GM21786 (cell line): ENCODE measurements at regions not wholly inside any gene's neighbourhood (a gene's known extent, or its start where the extent isn't known, plus 50 kb on each side); places are given as distances from the start of the nearest gene placed in this dataset.

Experiments used
- ATAC-seq: cut with Tn5 transposase; IDR thresholded peaks from one replicate; pipeline ENCODE4 v1.9.1; 2021; ENCODE audit not compliant: unreplicated experiment

DNA sequence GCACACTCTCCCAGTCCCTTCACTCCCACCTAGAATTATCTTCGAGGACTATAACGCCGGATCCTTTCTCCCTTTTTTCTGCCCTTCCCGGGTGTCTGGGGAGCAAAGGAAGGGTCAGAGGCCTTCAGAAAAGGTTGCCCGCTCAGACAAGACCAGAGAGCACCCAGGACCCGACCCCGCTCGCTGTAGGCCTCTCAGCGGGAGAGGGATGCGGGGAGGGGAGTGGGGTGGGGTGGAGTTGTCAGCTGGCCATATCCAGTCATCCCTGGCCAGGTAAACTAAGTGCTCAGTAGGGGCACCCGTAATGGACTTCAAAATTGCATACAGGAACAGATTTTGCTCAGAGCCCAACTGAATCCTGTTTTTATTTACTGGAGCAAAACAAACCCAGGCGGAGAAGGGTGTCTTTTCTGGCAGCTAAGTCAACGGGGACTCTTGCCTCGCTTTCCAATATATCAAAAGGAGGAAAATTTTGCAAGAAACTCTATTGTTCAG, 65.0 kb downstream of the NOL4 start:
- ATAC-seq, result no peak

GRCh38 chr18:34158881-34159690, 65.6 kb downstream of the NOL4 start:
- peak; percentile 42 for ATAC-seq

GRCh38 chr18:34153711-34154110, 71.0 kb downstream of the NOL4 start:
- peak; percentile 67 for ATAC-seq

- no peak for ATAC-seq
These were observed 93.7 kb downstream of the NOL4 start for GRCh38 chr18:34131006-34131405.

DNA sequence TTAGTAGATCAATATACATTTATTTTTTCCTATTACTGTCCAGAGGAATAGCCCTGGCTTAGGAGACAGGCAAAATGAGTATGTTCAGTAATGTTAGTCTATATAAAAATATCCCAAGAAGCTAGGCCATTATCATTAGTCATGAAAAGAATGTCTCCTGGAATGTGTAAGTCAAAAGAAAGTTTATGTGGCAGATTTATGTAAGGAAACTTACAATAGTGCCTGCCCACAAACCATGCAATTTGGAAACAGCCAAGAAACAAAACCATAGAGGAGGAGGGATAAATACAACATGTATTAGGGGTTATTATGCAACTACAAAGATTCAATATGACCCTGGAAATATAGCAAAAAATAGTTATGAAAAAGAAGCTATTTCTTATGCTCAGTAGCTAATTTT, 96.3 kb downstream of the NOL4 start:
- no peak for ATAC-seq

- no peak for ATAC-seq
These were observed 98.6 kb downstream of the NOL4 start for GRCh38 chr18:34126121-34126520.

- peak; percentile 89 for ATAC-seq
These were observed 101.9 kb downstream of the NOL4 start for GRCh38 chr18:34122724-34123334.

DNA sequence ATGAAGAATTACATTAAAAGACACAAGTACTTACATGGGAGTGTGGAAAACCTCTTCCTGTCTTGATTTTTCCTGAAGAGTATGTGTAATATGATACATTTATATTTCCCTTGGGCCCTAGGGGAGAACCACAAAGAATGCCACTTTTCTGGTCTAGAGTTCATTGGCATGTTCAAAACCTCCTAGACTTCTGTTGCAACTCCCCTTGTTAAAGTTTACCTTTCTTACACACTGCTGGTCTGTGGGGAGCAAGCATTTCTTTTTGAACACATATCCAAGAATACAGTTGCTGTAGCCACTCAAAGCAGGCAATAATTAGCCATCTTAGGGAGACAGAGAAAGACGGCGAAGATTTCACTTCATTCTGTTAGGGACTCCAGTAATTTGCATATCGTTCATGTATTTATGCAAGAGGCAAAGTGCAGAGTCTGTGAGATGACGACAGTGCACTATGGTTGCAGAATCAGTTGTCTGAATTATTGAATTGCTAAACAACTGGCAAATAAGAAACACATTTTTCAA, 103.5 kb downstream of the NOL4 start:
- no peak for ATAC-seq

- ATAC-seq, result no peak
These were observed 104.4 kb downstream of the NOL4 start for GRCh38 chr18:34120294-34120693.

GRCh38 chr18:34117319-34117718, 107.4 kb downstream of the NOL4 start:
- no peak for ATAC-seq

DNA sequence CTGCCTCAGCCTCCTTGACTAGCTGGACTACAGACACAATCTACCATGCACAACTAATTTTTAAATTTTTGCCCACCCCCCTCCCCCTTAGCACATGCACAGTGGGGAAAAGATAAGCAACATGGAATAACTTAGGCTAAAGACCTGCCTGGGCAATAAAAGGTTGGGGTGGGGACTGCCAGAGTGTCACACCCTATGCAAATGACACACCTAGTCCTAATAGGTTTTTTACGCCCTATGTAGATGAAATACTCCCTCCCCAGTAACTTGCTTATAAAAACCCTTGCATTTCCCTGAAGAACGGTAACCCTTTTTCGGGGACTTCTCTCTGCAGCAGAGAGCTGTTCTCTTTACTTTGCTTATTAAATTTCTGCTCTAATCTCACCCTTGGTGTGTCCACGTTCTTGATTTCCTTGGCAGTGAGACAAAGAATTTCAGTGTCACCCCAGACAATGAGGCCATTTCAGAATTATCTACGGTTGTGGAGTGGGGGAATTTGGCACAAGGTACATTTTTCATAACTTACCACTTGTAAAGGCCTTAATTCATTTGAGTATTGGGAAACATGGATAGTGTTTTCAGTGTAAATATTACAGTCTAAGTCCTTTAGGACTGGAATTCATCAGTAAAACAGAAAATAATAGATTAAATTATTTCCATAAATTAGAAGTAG, 109.2 kb downstream of the NOL4 start:
- ATAC-seq, result no peak

- no peak for ATAC-seq
These were observed 109.7 kb downstream of the NOL4 start for GRCh38 chr18:34114996-34115395.

DNA sequence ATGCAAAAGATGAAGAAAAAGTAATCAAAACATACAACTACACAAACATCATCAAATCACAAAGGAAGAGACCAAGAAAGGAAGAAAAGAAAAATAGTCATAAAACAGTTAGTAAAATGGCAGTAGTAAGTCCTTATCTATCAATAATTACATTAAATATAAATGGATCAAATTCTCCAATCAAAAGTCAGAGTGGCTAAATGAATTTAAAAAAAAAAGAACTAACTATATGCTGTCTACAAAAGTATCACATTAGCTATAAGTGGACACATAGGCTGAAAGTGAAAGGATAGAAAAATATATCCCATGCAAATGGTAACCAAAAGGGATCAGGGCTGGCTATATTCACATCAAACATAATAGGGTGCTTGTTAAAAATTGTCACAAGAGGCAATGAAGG, 116.5 kb downstream of the NOL4 start:
- ATAC-seq, result no peak

DNA sequence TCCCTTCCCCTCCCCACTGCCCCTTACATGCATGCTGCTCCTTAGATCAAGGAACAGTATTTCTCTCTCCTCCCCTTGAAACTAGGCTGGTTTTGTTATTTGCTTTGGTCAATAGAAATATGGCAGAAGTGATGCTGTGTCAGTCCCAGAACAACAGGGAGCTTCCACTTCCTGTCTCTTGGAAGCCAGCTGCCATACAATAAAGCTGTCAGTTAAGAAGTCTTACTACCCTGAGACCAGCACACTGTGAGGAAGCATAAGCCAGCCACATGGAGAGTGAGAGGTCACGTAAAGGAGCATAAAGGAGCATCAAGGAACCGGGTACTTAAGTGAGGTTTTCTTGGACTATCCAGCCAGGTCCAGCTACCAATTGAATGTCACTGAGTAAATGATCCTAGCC, 126.6 kb downstream of the NOL4 start:
- ATAC-seq, result no peak

DNA sequence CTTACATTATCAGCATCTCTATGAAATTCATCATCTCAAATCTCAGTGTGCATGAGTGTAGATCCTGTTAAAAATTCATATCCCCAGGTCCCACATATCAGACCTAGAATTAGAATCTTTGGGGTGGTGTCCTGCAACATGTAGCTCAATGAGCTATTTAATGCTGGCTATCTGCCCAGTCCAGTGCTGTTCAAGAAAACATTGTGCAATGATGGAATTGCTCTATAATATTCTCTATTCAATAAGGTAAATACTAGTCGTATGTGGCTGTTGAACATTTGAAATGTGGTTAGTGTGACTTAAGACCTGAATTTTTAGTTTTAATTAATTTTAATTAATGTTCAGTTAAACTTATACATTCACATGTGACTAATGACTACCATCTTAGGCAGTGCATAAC, 127.4 kb downstream of the NOL4 start:
- no peak for ATAC-seq

DNA sequence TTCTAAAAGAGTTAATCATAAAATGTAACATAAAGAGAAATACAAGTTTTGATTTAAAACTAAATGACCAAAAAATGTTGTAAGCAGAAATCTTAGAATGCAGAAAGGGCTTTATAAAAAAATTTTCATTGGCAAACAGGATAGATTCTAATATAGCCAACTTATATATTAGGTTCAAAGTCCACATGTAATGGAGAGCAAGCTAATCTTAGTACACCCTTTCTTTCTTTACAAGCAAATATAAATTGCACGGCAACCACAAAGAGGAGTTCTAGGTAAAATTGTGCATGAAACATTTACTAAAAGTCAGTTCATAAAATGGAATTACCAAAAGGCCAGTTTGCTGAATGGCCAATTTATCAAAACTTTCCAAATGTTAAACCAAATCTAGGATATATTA, 130.6 kb downstream of the NOL4 start:
- ATAC-seq, result no peak

DNA sequence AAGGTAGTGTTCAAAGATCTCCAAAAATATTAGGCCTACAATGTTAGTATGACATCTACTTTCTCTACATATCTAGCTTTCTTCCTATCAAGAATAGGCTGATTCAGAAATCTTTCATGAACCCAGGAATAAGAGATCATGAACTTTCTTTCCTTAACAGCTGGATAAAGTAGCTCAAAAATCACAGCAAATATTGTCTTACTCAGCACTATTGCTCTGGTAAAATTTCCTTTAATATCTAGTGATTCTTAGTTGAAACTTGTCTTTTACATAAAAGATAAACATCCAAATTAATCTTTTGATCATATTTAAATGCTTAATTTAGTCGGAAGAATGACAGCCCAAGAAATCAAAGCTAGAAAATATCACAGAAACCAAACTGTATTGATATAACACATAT, 131.9 kb downstream of the NOL4 start:
- ATAC-seq, result no peak

GRCh38 chr18:34086370-34086769, 138.3 kb downstream of the NOL4 start:
- no peak for ATAC-seq

GRCh38 chr18:34085140-34085739, 139.5 kb downstream of the NOL4 start:
- no peak for ATAC-seq

DNA sequence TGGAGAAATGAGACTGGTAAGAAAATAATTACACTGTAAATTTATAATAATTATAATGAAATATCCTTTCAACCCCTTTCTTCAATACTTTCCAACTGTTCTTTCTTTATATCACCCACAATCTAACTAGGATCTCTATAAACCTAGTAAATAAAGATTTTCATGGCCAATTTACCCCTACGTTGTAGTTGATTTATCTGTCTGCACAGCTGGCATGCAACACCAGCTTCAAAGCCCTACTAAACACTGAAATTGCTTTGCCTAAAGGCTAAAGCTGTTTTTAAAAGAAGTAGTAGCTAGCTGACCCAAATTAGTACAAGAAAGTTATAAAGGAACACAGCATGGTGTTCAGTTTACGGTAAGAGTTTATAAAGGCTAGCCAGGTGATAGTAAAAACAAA, 140.1 kb downstream of the NOL4 start:
- no peak for ATAC-seq

DNA sequence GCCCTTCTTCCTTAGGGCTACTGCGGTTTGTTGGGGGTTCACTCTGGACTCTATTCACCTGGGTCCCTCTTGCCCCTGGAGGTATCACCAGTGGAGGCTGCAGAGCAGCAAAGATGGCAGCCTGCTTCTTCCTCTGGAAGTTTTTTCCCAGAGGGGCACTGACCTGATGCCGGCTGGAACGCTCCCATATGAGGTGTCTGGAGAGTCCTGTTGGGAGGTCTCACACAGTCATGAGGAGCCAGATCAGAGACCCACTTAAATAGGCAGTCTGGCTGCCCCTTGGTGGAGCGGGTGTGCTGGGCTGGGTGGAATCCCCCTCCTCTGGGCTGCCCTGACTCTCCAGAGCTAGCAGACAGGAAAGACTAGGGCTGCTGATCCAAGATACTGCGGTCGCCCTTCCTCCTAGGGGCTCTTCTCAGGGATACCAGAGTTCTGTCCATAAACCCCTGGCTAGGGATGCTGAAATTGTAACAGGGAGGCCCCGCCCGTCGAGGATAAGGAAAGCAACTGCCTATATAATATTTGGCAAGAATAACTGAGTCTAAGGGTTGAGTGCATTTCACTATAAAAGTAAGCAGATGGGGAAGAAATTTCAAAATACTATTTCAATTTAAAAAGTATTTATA, 140.7 kb downstream of the NOL4 start:
- ATAC-seq, result no peak
